NCI-H2029 (cell line): ENCODE measurements at regions not wholly inside any gene's neighbourhood (a gene's known extent, or its start where the extent isn't known, plus 50 kb on each side); places are given as distances from the start of the nearest gene placed in this dataset.

Experiments used
- DNase-seq: peaks from one replicate; lab custom pipeline; 2025; lab: John Stamatoyannopoulos, UW

DNA sequence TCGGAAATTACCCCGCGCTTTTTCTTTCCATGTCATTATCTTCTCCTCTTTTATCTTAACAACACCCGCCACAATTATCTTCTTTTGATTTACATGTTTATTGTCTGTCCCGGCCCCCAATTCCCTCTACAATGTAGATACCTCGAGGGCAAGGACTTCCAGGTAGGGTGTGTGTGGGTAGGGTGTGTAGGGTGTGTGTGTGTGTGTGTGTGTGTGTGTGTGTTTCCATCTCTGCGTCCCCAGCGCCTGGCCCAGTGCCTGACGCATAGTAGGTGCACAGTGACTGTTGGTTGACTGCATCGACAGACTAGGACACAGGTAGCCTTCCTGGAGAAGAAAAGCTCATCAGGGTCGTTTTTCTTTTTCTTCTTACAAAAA, 103.1 kb downstream of the UCHL1 start:
- DNase-seq = no peak

DNA sequence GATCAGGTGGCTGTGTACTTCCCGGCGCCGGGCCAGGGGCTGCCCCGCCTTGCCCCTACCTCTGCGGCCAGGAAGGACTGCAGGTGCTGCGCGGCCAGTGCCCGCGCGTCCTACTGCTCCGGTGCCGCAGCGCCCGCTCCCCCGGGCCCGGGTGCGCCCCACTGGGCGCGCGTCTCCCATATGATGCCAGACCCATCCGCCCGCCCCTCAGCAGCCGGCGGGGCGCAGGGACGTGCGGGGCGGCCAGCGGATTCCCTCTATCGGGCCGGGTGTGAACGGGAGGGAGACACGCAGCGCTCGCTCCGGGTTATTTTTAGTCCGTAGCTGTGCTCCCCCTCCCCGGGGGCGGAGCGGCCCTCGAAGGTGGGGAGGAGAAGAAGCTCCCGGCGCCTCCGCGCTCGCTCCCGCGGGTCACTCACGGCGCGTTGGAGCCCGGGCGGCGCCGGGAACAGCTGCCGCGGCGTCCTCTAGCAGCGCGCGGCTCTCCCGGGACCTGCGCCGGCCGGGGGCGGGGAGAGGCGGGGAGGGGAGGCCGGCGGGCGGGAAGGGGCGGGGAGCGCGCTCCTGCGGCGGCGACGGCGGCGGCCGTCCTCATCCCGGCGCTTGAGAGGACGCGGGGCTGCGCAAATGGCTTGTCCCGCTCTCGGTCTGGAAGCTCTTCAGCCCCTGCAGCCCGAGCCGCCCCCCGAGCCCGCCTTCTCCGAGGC, 103.6 kb downstream of the UCHL1 start:
- peak; percentile 85 for DNase-seq

- DNase-seq = peak; percentile 76
These were observed 104.4 kb downstream of the UCHL1 start for GRCh38 chr4:41360921-41361793.

- peak; percentile 36 for DNase-seq
These were observed 105.2 kb downstream of the UCHL1 start for GRCh38 chr4:41361794-41362526.

DNA sequence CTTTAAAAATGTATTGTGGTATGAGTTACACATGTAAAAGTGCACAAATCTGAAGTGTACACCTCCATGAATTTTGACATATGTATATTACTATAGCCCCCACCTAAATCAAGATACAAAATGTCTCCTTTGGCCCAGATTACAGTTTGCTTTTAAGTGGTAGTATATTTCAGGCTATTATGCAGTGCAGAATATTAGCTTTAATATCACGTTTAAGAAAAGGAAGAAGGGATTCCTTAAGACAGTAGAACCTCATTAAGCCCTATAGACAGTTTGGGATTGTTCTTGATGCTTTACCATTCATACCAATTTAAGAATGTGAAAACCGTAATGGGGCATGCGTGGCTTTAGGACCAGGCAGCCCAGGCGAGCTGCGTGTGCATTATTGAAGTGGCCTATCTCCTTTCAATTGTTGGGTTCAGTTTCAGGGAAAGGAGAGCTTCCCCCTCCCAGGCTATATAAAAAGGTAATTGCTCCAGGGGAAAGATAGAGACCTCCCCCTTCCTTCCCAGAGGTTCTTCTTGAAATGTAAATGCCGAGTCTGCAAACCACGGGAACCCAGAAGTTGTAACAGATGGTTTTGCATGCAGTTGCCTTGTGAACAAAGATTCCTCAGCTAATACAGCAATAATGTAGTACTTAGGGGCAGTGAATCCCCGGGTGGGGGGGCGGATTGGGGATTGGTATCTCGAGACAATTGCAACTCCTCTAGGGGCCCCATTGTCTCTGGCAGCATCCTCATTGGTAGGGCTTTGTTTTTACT, 106.1 kb downstream of the UCHL1 start:
- peak; percentile 26 for DNase-seq

DNA sequence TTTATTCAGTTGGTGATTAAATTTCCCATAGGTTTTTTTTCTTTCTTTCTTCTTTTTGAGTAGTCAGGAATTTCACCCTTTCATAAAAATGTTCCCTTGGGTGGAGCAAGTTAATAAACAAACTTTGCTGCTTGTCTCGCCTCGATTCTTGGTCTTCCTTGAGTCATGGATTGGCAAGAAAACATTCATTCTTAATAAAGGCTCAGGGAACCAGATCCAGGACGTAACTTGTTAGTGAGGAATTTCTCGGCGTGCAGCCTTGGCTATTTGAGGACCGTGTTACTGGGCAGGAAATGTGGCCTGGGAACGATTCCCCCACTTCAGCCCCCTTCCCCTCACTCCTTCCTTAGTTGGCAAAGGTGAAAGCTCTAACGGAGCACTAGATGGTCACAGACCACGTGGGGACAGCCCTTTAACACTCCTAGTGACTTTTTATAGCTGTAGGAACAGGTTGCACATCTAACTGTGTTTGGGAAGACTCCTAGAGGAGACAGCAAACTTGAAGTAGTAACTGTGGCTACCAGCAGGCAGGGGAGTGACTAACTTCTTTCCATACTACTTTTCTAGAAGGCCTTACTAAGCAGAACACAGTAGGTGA, 106.8 kb downstream of the UCHL1 start:
- no peak for DNase-seq

DNA sequence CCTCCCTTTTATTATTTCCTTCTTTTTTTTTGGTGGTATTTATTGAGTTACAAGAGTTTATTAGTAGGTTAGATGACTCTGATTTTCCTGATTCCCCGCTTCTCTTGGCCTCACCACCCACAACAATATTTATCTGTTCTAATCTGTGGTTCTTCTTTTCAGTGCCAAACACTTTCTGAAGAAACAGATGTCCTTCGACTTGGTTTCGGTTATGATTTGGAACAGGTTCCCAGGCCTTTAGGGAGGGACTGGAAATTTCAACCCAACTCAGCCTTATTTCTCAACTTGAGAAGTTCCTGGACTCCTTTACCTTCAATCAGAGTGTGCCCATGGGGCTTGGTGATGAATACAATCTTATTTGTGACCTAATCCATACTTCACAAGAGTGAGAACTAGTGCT, 108.1 kb downstream of the UCHL1 start:
- no peak for DNase-seq

GRCh38 chr4:41365681-41366080, 109.0 kb downstream of the UCHL1 start:
- DNase-seq = no peak

GRCh38 chr4:41366911-41367517, 110.3 kb downstream of the UCHL1 start:
- DNase-seq = no peak

GRCh38 chr4:41369680-41370079, 113.0 kb downstream of the UCHL1 start:
- peak; percentile 60 for DNase-seq

DNA sequence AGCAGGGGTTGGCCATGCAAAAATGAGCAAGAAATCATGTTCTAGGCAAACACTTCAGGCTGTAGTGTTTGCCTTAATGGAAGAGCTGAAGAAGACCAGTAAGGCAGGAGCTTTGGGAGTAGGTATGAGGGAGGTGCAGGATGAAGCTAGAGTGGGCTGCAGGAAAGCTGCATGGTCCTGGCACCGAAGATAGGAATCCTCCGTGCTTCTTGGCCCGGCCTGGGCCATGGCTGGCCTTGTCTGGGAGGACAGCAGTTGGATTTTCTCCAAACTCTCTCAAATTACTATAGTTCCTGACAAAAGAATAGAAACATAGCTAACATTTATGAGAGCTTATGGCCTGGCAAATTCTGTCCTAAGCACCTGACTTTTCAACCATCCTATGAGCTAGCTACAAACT, 116.5 kb downstream of the UCHL1 start:
- DNase-seq = peak; percentile 43

GRCh38 chr4:41374490-41374889, 117.8 kb downstream of the UCHL1 start:
- no peak for DNase-seq

DNA sequence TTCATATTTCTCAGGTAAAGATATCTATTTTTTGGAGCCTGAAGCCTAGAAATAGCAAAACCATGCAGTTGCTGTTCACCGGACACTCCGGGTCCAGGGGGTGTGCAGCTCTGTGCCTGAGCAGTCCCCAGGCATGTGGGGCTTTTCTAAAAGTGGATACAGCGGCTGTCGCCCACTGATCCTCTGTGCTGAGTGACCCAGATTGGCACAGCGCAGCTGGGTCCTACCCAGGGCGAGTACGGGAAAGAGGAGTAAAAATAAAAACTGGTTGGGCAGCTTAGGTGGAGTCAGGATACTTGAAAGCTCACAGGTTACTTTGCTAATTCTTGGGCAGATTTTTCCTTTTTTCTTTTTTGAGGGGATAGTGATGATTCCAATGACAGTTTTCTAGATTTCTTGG, 118.8 kb downstream of the UCHL1 start:
- no peak for DNase-seq

DNA sequence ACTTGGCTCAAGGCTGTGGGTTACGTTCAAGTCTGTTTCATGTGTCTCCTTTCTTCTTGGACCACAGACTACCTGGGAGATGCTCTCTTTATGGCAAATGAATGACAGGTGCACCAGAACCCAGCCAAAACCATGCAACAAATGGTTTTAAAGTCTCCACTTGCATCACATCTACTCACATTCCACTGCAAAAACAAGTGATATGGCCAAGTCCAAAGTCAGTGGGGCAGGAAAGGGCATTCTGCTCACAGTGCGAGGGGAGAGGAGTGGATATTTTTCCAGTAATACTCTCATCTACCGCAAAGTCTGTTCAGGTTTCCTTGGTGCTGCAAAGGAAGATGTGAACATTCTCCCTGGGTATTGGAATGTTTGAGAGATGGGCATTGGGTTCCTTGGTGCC, 120.5 kb downstream of the UCHL1 start:
- no peak for DNase-seq

DNA sequence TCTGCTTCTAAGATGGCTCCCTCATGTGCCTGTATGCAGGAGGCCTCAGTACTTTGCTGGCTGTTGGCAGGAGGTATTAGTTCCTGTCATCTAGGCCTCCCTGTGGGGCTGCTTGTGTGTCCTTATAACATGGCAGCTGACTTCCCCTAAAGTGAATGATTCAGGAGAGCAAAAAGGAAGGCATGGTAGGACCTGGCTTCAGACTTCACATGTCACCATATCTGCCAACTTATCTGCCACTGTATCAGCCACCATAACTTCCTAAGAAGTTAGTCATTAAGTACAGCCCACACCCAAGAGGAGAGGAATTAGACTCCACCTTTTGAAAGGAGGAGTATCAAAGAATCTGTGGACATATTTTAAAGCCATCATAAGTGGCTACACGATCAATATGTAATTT, 122.5 kb downstream of the UCHL1 start:
- no peak for DNase-seq

GRCh38 chr4:41380511-41381157, 123.9 kb downstream of the UCHL1 start:
- DNase-seq = no peak

DNA sequence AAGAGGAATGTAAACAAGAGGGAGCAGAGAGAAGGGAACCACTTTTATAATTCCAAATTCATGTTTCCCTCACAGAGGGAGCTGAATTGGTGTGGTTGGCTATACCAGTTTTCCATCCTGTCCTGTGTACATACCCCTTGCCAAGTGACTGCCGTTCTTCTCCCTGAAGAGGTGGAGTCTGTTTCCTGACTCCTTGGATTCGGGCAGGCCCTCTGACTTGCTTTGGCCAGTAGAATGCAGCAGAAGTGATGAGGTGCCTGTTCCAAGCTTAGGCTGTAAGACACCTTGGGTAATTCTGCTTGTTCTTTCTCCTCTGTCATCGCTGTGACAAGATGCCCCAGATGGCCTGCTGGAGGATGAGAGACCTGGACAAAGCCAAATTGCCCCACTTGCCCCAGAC, 124.7 kb downstream of the UCHL1 start:
- no peak for DNase-seq

DNA sequence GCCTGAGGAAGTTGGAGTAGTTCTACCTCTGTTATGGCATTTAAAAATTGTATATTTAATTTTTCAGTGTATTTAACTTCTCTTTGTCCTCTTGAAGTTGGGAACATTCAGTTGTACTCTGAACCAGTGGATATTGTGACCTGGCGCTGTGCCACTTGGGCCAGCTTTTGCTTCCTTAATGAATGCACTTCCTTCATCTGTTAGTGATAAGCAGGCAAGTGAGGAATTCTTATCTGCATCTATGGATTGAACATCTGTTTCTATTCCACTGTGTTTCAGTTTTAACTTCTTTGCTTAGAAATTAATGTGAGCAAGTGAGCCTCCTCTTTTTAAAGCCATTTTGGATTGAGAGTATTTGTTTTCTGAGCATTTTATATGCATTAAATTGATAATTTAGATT, 128.3 kb downstream of the UCHL1 start:
- DNase-seq = peak; percentile 32

DNA sequence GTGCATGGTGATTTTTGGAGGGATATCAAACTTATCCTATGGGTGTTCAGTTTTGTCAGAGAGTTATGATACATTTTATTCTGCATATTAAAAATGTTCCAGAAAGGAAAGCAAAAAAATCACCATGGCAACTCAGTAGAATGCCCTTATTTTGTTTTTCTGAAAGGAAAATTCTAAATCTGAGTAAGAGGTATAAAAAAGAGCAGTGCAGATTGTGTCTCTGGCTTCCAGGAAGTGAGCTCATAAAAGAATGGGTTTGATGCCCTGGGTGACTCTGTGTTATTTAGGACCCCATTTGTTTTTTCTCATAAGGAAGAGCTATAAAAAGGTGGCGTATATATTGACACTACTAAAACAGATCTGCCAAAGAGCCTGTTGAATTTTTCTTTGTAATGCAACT, 128.8 kb downstream of the UCHL1 start:
- no peak for DNase-seq

DNA sequence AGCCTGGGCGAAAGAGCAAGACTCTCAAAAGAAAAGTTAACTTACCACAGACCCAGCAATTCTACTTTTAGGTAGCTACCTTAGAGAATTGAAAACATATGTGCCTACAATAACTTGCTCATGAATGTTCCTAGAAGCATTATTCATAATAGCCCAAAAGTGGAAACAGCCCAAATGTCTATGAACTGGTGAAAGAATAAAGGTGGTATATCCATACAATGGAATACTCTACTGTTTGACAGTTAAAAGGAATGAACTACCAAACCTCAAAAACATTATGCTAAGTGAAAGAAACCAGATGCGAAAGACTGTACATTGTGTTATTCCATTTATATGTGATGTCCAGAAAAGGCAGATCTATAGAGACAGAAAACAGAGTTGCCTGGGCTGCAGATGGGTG, 131.4 kb downstream of the UCHL1 start:
- DNase-seq = no peak

DNA sequence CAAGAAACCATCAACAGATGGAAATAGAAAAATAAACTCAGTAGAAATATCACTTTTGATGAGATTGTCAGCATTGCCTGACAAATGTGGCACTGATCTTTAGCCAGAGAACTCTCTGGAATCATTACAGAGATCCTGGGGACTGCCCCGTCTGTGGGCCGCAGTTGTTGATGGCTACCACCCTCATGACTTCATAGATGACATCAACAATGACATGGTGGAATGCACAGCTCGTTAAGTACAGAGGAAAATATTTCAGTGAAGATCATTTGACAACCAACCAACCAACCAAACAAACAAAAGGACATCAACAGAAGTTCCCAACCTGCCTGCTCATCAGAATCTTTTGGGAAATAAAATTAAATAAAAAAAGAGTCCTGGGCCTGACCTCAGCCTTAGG, 132.6 kb downstream of the UCHL1 start:
- DNase-seq = no peak
